ENCODE measurements at regions not wholly inside any gene's neighbourhood (a gene's known extent, or its start where the extent isn't known, plus 50 kb on each side); places are given as distances from the start of the nearest gene placed in this dataset.

- TF ChIP-seq CTCF (IDR thresholded peaks at IDR 0.05), result no peak
- TF ChIP-seq POLR2A (IDR thresholded peaks at IDR 0.05), result no peak
Measured at GRCh38 chr3:111244760-111245159, 173.1 kb downstream of the NECTIN3 start.

All from esophagus squamous epithelium (tissue), 4 donors.